DOHH2 (cell line): ENCODE measurements at regions not wholly inside any gene's neighbourhood (a gene's known extent, or its start where the extent isn't known, plus 50 kb on each side); places are given as distances from the start of the nearest gene placed in this dataset.

Experiments
- H3F3A ChIP-seq: fragments of 200-600 bp; sonication (generic), shearing (Covaris generic); 2 replicates; pipeline ENCODE4 v1.6.0; 2016; ENCODE audit warnings: antibody characterized with exemption, mild to moderate bottlenecking; ENCODE audit not compliant: control insufficient read depth, insufficient read depth
- H3K27ac ChIP-seq: fragments of 200-600 bp; sonication (generic); 2 replicates; pipeline ENCODE4 v1.5.1; 2014; ENCODE audit warnings: low read depth, mild to moderate bottlenecking, low read length, moderate library complexity
- H3K27me3 ChIP-seq: fragments of 200-600 bp; sonication (generic); 2 replicates; pipeline ENCODE4 v1.6.1; 2014; ENCODE audit warnings: mild to moderate bottlenecking, low read length, mixed read lengths; ENCODE audit not compliant: control insufficient read depth
- H3K36me3 ChIP-seq: fragments of 200-600 bp; sonication (generic); 2 replicates; pipeline ENCODE4 v1.6.1; 2014; ENCODE audit warnings: mild to moderate bottlenecking, low read length, moderate library complexity, mixed read lengths; ENCODE audit not compliant: control insufficient read depth
- H3K4me1 ChIP-seq: fragments of 200-600 bp; sonication (generic); 2 replicates; pipeline ENCODE4 v1.6.1; 2014; ENCODE audit warnings: mild to moderate bottlenecking, low read length, mixed read lengths; ENCODE audit not compliant: control insufficient read depth
- H3K4me2 ChIP-seq: fragments of 200-600 bp; sonication (generic); 2 replicates; pipeline ENCODE4 v1.6.0; 2014; ENCODE audit warnings: mild to moderate bottlenecking, low read length, moderate library complexity
- H3K4me3 ChIP-seq: fragments of 200-600 bp; sonication (generic); 2 replicates; pipeline ENCODE4 v1.5.1; 2014; ENCODE audit warnings: mild to moderate bottlenecking, low read length, mixed read lengths
- H3K79me2 ChIP-seq: fragments of 200-600 bp; sonication (generic); 2 replicates; pipeline ENCODE4 v1.6.1; 2014; ENCODE audit warnings: mild to moderate bottlenecking, low read length, mixed read lengths; ENCODE audit not compliant: control insufficient read depth
- H3K9me2 ChIP-seq: fragments of 200-600 bp; sonication (generic); replicated peaks from 2 replicates; pipeline ENCODE4 v1.6.1; 2014; ENCODE audit warnings: mild to moderate bottlenecking, low read length, mixed read lengths; ENCODE audit not compliant: control insufficient read depth
- H3K9me3 ChIP-seq: fragments of 200-600 bp; sonication (generic); 2 replicates; pipeline ENCODE4 v1.6.1; 2014; ENCODE audit warnings: antibody characterized with exemption, low read length, mixed read lengths; ENCODE audit not compliant: control insufficient read depth, insufficient read depth
- H4K20me1 ChIP-seq: fragments of 200-600 bp; sonication (generic); 2 replicates; pipeline ENCODE4 v1.6.0; 2014; ENCODE audit warnings: low read depth, mild to moderate bottlenecking, antibody characterized with exemption, low read length, moderate library complexity; ENCODE audit not compliant: control insufficient read depth, insufficient read depth
- CTCF ChIP-seq: fragments of 200-600 bp; sonication (generic); IDR thresholded peaks from one replicate; pipeline ENCODE4 v1.5.1; 2014; ENCODE audit warnings: antibody characterized with exemption, mild to moderate bottlenecking, low read depth, low read length; ENCODE audit not compliant: poor library complexity, severe bottlenecking
- EZH2phosphoT487 ChIP-seq: fragments of 200-600 bp; sonication (generic); IDR thresholded peaks from 2 replicates; pipeline ENCODE4 v1.6.1; 2017; ENCODE audit warnings: borderline replicate concordance, mild to moderate bottlenecking, antibody characterized with exemption, low read length, moderate library complexity, mixed read lengths

- Histone ChIP-seq H3K4me3 (no peak overlapping the region), H3K36me3 (no peaks in the 10 kb centered on the region), H3K9me2 (no peaks in the 10 kb centered on the region), H3K9me3 (no peaks in the 10 kb centered on the region), H3K27ac (no peak overlapping the region), H4K20me1 (no peaks in the 10 kb centered on the region), H3K27me3 (no peaks in the 10 kb centered on the region), H3K79me2 (no peaks in the 10 kb centered on the region), H3F3A (no peaks in the 10 kb centered on the region), H3K4me1 (no peaks in the 10 kb centered on the region), H3K4me2 (no peak overlapping the region)
- TF ChIP-seq CTCF (no peak), EZH2phosphoT487 (no peak)
These were observed 134.5 kb upstream of the LYPLAL1 start for GRCh38 chr1:219039017-219039681.

- Histone ChIP-seq H3K9me2 (no peaks in the 10 kb centered on the region), H3K9me3 (no peaks in the 10 kb centered on the region), H3K4me1 (no peaks in the 10 kb centered on the region), H3K36me3 (no peaks in the 10 kb centered on the region), H3K27ac (no peak overlapping the region), H3K79me2 (no peaks in the 10 kb centered on the region), H3K27me3 (no peaks in the 10 kb centered on the region), H3K4me3 (no peak overlapping the region), H3K4me2 (no peak overlapping the region), H3F3A (no peaks in the 10 kb centered on the region), H4K20me1 (no peaks in the 10 kb centered on the region)
- TF ChIP-seq EZH2phosphoT487 (no peak), CTCF (no peak)
These were observed 134.0 kb upstream of the LYPLAL1 start for GRCh38 chr1:219039682-219040154.

- H3K4me3 ChIP-seq, result no peak overlapping the region
- H4K20me1 ChIP-seq, result no peaks in the 10 kb centered on the region
- H3K36me3 ChIP-seq, result no peaks in the 10 kb centered on the region
- no peak for TF ChIP-seq CTCF
- TF ChIP-seq EZH2phosphoT487, result no peak
- no peaks in the 10 kb centered on the region for H3K9me3 ChIP-seq
- H3K9me2 ChIP-seq, result no peaks in the 10 kb centered on the region
- H3K79me2 ChIP-seq, result no peaks in the 10 kb centered on the region
- H3K4me2 ChIP-seq, result no peak overlapping the region
- H3K27me3 ChIP-seq, result no peaks in the 10 kb centered on the region
- no peaks in the 10 kb centered on the region for H3F3A ChIP-seq
- H3K27ac ChIP-seq, result no peak overlapping the region
- no peaks in the 10 kb centered on the region for H3K4me1 ChIP-seq
These were observed 133.4 kb upstream of the LYPLAL1 start for GRCh38 chr1:219040291-219040690.

GRCh38 chr1:219041141-219041540 is 132.5 kb upstream of the LYPLAL1 start:
- H3F3A ChIP-seq, result no peaks in the 10 kb centered on the region
- no peaks in the 10 kb centered on the region for H4K20me1 ChIP-seq
- no peak overlapping the region for H3K4me3 ChIP-seq

More at GRCh38 chr1:219041141-219041540, 132.5 kb upstream of the LYPLAL1 start:
- H3K79me2 ChIP-seq, result no peaks in the 10 kb centered on the region
- H3K4me1 ChIP-seq, result no peaks in the 10 kb centered on the region
- H3K27me3 ChIP-seq, result no peaks in the 10 kb centered on the region
- H3K36me3 ChIP-seq, result no peaks in the 10 kb centered on the region
- no peak overlapping the region for H3K27ac ChIP-seq
- no peak for TF ChIP-seq EZH2phosphoT487
- TF ChIP-seq CTCF, result no peak
- H3K9me3 ChIP-seq, result no peaks in the 10 kb centered on the region
- no peaks in the 10 kb centered on the region for H3K9me2 ChIP-seq
- H3K4me2 ChIP-seq, result no peak overlapping the region
